ENCODE measurements at regions not wholly inside any gene's neighbourhood (a gene's known extent, or its start where the extent isn't known, plus 50 kb on each side); places are given as distances from the start of the nearest gene placed in this dataset.

DNA sequence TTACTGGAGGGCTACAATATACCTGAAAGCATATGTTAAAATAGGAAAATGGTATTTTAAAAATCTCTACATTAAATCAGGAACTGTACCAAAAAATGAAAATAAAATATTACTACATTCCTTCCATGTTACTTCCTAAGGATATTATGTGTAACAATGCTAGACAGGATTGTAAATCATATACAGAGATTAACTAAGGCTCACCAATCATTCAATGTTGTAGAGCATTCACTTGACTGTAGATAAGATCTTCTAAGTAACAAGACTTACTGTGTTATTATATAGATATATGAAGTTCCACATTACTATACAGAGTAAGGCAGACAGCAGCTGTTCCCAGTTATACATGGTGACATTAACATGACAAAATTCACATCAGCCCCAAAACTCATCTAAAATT, 1919.1 kb upstream of the CDH9 start:
- TF ChIP-seq, protein P1, sequence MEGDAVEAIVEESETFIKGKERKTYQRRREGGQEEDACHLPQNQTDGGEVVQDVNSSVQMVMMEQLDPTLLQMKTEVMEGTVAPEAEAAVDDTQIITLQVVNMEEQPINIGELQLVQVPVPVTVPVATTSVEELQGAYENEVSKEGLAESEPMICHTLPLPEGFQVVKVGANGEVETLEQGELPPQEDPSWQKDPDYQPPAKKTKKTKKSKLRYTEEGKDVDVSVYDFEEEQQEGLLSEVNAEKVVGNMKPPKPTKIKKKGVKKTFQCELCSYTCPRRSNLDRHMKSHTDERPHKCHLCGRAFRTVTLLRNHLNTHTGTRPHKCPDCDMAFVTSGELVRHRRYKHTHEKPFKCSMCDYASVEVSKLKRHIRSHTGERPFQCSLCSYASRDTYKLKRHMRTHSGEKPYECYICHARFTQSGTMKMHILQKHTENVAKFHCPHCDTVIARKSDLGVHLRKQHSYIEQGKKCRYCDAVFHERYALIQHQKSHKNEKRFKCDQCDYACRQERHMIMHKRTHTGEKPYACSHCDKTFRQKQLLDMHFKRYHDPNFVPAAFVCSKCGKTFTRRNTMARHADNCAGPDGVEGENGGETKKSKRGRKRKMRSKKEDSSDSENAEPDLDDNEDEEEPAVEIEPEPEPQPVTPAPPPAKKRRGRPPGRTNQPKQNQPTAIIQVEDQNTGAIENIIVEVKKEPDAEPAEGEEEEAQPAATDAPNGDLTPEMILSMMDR (IDR thresholded peaks at IDR 0.05), result no peak
- TF ChIP-seq POLR2A (IDR thresholded peaks at IDR 0.05), result no peak

Measured in testis (tissue), 2 donors.